Stomach (tissue), 4 donors: ENCODE measurements at regions not wholly inside any gene's neighbourhood (a gene's known extent, or its start where the extent isn't known, plus 50 kb on each side); places are given as distances from the start of the nearest gene placed in this dataset.

Source experiments
- EP300 ChIP-seq: sonication (generic); formaldehyde crosslinking; IDR thresholded peaks from one replicate; pipeline ENCODE4 v1.6.1; 2017; ENCODE audit warnings: antibody characterized with exemption
- TF ChIP-seq, protein P1 (sequence below), 7 experiments: fragments of 450-650 bp in 4 of 7; fragments of 200-600 bp in 3 of 7; sonication (generic) in 3 of 7; IDR thresholded peaks; one replicate each; pipeline ENCODE4 v1.5.1; 2016 to 2019; ENCODE audit warnings: antibody characterized with exemption in 7 of 7, control low read depth in 2 of 7, mild to moderate bottlenecking in 1 of 7

DNA sequence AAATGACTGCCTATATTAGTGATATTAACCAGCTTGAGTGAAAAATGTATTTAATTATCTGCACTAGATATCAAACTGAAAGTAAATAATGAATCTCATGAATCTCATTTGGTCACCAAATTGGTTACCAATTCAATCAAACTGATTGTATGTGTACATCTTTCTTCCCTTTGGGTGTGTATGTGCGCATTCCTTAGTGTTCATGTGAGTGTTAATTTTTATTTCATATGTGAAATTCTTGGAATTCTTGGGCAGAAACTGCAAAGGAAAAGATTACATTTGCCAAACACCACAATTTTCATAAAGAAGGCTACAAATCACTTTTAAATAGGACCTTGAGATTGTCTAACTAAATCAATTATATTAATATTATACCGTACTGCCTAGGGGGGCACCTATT is 648.4 kb upstream of the MARCKS start:
- no peak for TF ChIP-seq EP300
- TF ChIP-seq, protein P1, sequence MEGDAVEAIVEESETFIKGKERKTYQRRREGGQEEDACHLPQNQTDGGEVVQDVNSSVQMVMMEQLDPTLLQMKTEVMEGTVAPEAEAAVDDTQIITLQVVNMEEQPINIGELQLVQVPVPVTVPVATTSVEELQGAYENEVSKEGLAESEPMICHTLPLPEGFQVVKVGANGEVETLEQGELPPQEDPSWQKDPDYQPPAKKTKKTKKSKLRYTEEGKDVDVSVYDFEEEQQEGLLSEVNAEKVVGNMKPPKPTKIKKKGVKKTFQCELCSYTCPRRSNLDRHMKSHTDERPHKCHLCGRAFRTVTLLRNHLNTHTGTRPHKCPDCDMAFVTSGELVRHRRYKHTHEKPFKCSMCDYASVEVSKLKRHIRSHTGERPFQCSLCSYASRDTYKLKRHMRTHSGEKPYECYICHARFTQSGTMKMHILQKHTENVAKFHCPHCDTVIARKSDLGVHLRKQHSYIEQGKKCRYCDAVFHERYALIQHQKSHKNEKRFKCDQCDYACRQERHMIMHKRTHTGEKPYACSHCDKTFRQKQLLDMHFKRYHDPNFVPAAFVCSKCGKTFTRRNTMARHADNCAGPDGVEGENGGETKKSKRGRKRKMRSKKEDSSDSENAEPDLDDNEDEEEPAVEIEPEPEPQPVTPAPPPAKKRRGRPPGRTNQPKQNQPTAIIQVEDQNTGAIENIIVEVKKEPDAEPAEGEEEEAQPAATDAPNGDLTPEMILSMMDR (IDR thresholded peaks at IDR 0.05): no peak
